ELF-1 (cell line): ENCODE measurements at regions not wholly inside any gene's neighbourhood (a gene's known extent, or its start where the extent isn't known, plus 50 kb on each side); places are given as distances from the start of the nearest gene placed in this dataset.

Experiments
- DNase-seq: peaks from one replicate; pipeline ENCODE4 v3.0.0-alpha.2; 2016; ENCODE audit warnings: low read depth, low spot score

- no peak for DNase-seq
Observed at GRCh38 chr12:25752710-25753309, 199.7 kb upstream of the LMNTD1 start.

- DNase-seq = no peak
Observed at GRCh38 chr12:25755136-25755970, 202.3 kb upstream of the LMNTD1 start.

GRCh38 chr12:25755971-25756260 is 202.6 kb upstream of the RASSF8 start:
- DNase-seq = no peak

GRCh38 chr12:25757037-25757665 is 201.3 kb upstream of the RASSF8 start:
- no peak for DNase-seq

GRCh38 chr12:25759752-25760151 is 198.7 kb upstream of the RASSF8 start:
- DNase-seq = no peak

- DNase-seq = no peak
Observed at GRCh38 chr12:25761356-25761755, 197.1 kb upstream of the RASSF8 start.

GRCh38 chr12:25764409-25764808 is 194.1 kb upstream of the RASSF8 start:
- DNase-seq = no peak

- no peak for DNase-seq
Observed at GRCh38 chr12:25764892-25765291, 193.6 kb upstream of the RASSF8 start.

GRCh38 chr12:25767606-25768005 is 190.9 kb upstream of the RASSF8 start:
- DNase-seq = no peak

GRCh38 chr12:25768151-25768550 is 190.3 kb upstream of the RASSF8 start:
- no peak for DNase-seq

- no peak for DNase-seq
Observed at GRCh38 chr12:25769082-25769945, 189.2 kb upstream of the RASSF8 start.

- no peak for DNase-seq
Observed at GRCh38 chr12:25771041-25771440, 187.4 kb upstream of the RASSF8 start.

GRCh38 chr12:25771476-25771875 is 187.0 kb upstream of the RASSF8 start:
- DNase-seq = no peak

- peak; percentile 77 for DNase-seq
Observed at GRCh38 chr12:25775968-25776367, 182.5 kb upstream of the RASSF8 start.

GRCh38 chr12:25780771-25781170 is 177.7 kb upstream of the RASSF8 start:
- no peak for DNase-seq

GRCh38 chr12:25781232-25781631 is 177.2 kb upstream of the RASSF8 start:
- no peak for DNase-seq

GRCh38 chr12:25783566-25783965 is 174.9 kb upstream of the RASSF8 start:
- no peak for DNase-seq

GRCh38 chr12:25784669-25785068 is 173.8 kb upstream of the RASSF8 start:
- DNase-seq = no peak

GRCh38 chr12:25785134-25785533 is 173.3 kb upstream of the RASSF8 start:
- DNase-seq = no peak

- DNase-seq = no peak
Observed at GRCh38 chr12:25787701-25788100, 170.8 kb upstream of the RASSF8 start.

GRCh38 chr12:25788707-25789442 is 169.6 kb upstream of the RASSF8 start:
- DNase-seq = no peak
